Activated CD4-positive, alpha-beta T cell treated with anti-CD3 and anti-CD28 coated beads, Interleukin-2, amount 50 U/mL, for 16 hours (primary cell): ENCODE measurements at regions not wholly inside any gene's neighbourhood (a gene's known extent, or its start where the extent isn't known, plus 50 kb on each side); places are given as distances from the start of the nearest gene placed in this dataset.

Experiments used
- DNase-seq: peaks from one replicate; pipeline ENCODE4 v3.0.0-alpha.2; 2020

GRCh38 chr6:144854654-144855053 is 569.5 kb downstream of the UTRN start:
- no peak for DNase-seq

DNA sequence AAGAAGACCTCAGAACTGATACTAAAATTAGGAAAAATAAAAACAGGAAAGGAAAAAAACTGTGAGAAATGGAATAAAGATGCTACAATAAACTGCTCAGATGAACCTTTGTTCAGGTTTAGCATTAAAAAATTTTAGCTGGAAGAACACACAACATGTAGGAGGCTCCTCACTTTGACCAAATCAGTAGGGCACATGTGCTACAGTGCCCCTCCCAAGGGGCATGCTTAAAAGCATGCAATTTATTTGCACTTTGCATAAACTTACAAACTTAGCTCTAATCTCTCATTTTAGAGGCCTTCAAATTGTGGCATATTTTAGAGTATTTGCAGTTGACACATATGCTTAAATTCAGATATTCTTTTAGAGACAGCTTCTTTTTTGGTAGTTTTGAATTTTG is 570.2 kb downstream of the UTRN start:
- no peak for DNase-seq

DNA sequence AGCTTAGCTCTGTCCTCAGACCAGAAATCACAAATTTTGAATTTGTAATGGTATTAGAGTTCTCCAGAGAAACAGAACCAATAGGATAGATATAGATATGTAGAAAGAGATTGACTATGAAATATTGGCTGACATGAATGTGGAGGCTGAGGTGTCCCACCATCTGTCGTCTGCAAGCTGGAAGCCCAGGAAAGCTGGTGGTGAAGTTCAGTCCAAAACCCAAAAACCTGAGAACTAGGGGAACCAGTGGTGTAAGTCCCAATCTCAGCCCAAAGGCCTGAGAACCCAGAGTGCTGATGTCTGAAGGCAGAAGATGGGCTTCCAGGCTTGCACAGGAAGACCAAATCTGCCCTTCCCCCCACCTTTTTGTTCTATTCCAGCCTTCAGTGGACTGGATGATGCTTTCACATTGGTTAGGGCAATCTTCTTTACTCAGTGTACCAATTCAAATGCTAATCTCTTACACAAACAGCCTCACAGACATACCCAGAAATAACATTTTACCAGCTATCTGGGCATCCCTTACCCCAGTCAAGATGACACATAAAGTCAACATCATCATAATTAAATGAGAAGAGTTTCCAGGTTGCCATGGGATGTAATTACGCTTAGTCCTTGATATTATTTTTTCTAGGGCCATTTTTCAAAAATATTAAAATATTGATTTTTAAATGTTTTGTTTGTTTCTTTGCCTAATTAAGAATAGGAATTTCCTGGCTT is 570.8 kb downstream of the UTRN start:
- no peak for DNase-seq

DNA sequence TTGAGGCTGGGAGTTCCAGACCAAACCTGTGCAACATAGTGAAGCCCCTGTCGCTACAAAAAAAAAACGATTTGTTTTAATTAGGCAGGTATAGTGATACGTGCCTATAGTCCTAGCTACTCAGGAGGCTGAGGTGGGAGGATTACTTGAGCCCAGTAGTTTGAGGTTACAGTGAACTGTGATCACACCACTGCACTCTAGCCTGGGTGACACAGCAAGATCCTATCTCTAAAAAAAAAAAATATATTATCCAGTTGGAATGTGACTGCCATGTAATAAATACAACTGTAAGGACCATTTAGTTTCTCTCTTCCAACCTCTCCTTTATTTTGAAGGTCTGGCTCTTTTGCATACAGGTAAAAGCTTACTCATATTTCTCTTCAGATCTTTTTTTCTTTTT is 571.5 kb downstream of the UTRN start:
- DNase-seq = no peak

GRCh38 chr6:144857086-144857485 is 572.0 kb downstream of the UTRN start:
- no peak for DNase-seq

GRCh38 chr6:144862769-144863168 is 577.6 kb downstream of the UTRN start:
- no peak for DNase-seq

- no peak for DNase-seq
Observed at GRCh38 chr6:144867761-144868160, 582.6 kb downstream of the UTRN start.

GRCh38 chr6:144870782-144871181 is 585.6 kb downstream of the UTRN start:
- no peak for DNase-seq

DNA sequence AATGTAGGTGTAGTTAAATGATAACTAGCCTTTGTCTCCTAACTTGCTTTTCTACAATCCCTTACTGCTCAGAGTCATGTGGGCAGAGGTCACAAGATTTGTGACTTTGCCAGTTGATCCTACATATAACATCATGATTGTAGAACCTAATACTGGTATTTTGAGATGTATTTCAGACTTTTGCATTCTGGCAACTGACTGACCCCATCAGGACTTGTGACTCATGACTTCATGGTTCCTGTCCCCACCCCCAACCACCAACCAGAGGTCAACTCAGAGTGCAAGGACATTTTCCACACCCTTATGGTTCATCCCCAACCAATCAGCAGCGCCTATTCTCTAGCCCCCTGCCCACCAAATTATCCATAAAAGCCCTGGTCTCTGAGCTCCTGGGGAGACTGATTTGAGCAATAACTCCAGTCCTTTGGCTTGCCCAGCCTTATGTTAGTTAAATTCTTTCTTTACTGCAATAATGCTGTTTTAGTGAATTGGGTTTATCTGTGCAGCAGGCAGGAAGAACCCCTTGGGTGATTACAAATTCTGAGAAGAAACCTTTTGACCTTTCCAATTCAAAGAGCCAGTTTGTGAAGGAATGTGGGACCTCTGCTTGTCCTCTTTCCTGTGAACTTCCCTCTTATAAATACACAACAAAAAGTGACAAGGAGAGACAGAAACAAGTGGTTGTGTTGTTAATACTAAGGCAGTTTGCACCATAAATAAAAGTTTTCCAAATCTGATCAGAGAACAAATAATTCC is 588.7 kb downstream of the UTRN start:
- no peak for DNase-seq

DNA sequence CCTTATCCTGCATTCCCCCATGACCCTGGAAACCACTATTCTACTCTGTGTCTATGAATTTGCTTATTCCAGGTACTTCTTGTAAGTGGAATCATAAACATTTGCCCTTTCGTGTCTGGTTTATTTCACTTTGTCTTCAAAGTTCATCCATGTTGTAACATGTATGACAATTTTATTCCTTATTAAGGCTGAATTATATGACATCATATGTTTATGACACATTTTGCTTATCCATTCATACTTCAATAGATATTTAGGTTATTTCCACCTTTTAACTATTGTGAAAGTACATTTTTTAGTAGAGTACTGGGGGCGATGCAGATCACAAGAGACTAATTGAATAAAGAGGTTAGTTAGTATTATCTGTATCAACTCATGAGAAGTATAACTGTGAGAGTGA is 591.6 kb downstream of the UTRN start:
- DNase-seq = no peak

DNA sequence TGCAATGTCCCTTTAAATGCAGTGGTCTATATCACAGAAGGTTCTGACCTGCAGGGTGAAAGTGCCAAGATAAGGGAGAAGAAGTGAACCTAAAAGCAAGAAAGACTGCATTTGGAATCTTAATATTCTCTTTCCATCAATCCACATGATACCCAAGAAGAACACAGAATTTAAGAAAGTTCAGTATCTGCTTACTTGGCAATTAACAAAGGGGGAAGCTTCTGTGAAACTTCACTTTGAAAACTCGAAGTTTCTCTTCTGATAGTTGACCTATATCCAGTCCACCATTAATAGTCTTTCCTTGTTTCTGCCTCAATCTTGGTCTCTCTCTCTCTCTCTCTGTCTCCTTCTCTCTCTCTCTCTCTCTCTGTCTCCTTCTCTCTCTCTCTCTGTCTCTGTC is 592.0 kb downstream of the UTRN start:
- DNase-seq = no peak

- DNase-seq = no peak
Observed at GRCh38 chr6:144878577-144878976, 593.4 kb downstream of the UTRN start.

GRCh38 chr6:144879436-144879835 is 594.3 kb downstream of the UTRN start:
- DNase-seq = no peak

DNA sequence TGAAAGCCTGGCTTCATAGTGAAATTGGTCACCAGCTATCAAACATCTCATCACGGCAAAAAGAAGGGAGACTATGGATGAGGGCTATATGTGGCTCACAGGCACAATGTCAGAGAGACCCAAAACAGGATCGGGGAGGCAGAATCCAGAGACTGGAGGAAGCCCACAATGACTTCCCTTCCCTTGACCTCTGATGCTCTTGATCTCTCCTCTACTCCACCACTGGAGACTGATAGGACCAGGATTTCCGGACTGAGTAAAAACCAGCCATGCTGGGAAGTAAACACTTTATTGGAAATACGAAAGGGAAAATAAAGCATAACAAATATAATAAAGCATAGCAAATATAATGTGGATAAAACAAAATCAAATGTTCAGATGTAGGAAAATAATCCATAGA is 597.3 kb downstream of the UTRN start:
- no peak for DNase-seq

GRCh38 chr6:144883915-144884314 is 598.8 kb downstream of the UTRN start:
- no peak for DNase-seq

- DNase-seq = no peak
Observed at GRCh38 chr6:144885817-144886216, 600.7 kb downstream of the UTRN start.

- no peak for DNase-seq
Observed at GRCh38 chr6:144886682-144887081, 601.5 kb downstream of the UTRN start.

- no peak for DNase-seq
Observed at GRCh38 chr6:144888621-144889020, 603.5 kb downstream of the UTRN start.

- no peak for DNase-seq
Observed at GRCh38 chr6:144893680-144894151, 608.6 kb downstream of the UTRN start.

GRCh38 chr6:144894240-144894639 is 609.1 kb downstream of the UTRN start:
- no peak for DNase-seq

DNA sequence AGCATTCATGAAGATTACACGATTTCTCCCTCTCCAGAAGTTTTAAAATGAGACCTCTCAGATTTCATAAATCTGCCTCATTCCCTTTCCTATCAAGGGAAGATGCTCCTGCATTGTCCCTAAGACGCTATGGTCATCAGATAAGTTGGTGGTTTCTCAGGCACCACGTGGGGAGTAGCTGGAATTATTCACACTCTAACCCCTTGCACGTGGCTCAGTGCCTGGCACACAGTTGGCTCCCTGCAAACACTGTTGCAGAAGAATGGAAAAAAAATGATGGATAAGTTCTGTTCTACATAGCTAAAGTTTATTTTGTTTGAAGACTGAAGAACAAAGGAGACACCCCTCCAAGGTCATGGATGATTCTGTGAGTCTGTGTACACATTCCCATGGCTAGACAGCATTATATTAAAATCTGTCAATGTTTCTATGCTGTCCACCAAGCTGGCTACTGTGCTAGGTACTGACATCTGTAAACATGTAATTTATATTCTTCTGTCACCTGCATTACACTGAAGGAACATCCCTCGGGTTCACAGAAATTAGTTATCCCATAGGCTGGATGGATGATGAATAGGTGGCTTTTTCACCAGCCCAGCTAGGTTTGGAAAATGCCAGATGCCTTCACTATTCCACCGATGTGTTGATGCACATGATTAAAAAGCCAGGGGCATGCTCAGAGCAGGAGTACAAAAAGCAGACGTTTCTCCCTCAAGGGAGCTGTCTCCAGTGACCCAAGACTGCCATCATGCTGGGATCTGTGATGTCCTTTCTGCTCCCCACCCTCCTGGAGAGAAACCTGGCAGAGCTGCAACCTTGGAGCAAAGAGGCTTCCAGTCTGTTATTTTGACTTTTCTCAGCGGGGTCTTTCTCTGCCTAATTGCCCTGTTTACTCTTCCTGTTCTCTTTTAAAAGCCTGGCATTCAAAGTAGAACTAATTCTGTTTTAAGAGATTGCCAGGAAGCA is 610.5 kb downstream of the UTRN start:
- no peak for DNase-seq

DNA sequence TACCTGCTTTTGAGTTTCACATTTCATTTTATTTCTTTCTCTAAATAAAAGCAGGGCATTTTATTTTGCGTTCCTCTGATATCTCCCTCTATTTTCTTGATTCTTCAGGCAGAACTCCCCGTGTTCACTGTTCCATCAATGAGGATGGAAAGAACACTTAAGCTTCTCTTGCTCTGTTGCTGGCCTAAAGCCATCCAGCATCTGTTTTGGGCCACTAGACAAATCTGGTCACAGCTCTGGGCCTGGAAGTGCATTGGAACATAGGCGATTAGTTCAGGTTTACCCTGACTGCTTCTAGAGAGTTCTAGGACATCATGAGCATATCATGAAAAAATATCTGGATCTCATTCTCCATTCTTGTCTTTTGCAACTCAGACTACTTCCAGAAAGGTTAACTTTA is 611.2 kb downstream of the UTRN start:
- DNase-seq = no peak

DNA sequence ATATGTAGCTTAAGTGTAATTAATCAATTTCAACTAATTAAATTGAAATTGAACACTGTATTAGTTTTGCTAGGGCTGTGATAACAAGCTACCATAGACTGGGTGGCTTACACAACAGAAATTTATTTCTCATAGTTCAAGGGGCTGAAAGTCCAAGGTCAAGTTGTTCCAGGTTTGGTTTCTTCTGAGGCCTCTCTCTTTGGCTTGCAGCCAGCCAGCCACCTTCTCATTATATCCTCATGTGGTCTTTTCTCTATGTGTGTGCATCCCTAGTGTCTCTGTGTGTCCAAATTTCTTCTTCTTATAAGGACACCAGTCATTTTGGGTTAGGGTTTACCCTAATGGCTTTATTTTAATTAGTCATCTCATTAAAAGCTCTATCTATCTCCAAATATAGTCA is 611.7 kb downstream of the UTRN start:
- no peak for DNase-seq
